ENCODE measurements at regions not wholly inside any gene's neighbourhood (a gene's known extent, or its start where the extent isn't known, plus 50 kb on each side); places are given as distances from the start of the nearest gene placed in this dataset.

GRCh38 chr6:56833127-56833791 is 121.6 kb upstream of the BEND6 start:
- Histone ChIP-seq H3K27ac (ENCODE audit: low read depth, low read length) (no peak overlapping the region), H3K27me3 (ENCODE audit: insufficient read depth, low read length) (no peaks in the 10 kb centered on the region), H3K4me3 (replicated peaks in 1 of 2; ENCODE audit: low read depth in 1 of 2, low read length in 2 of 2) (no peak overlapping the region), H3K9ac (ENCODE audit: low read length) (no peak overlapping the region), H2AFZ (ENCODE audit: low read depth, low read length, poor library complexity, severe bottlenecking) (no peak overlapping the region), H3K4me2 (ENCODE audit: low read length) (no peak overlapping the region), H3K36me3 (ENCODE audit: control insufficient read depth in 1 of 2, insufficient read depth in 2 of 2, low read length in 2 of 2) (no peaks in the 10 kb centered on the region), H3K9me2 (ENCODE audit: insufficient read depth) (no peaks in the 10 kb centered on the region), H3K4me1 (ENCODE audit: control insufficient read depth in 1 of 2, insufficient read depth in 2 of 2, low read length in 2 of 2) (peaks cover 0 to 7% of the 10 kb centered on the region in 2 experiments; a peak in 2 of 4 replicates), H3K9me3 (ENCODE audit: control insufficient read depth in 1 of 2, insufficient read depth in 1 of 2, low read depth in 1 of 2, low read length in 2 of 2) (no peaks in the 10 kb centered on the region), H4K20me1 (ENCODE audit: insufficient read depth) (no peaks in the 10 kb centered on the region), H3K79me2 (ENCODE audit: insufficient read depth, low read length) (peaks cover 95% of the 10 kb centered on the region)
- intact Hi-C loops (cut with micrococcal nuclease) = no loop called here
- no peak for DNase-seq (ENCODE audit: low read depth, low spot score)
- CTCF ChIA-PET = no interaction called here
- RAD21 ChIA-PET (ENCODE audit: low non-redundant PET in 1 of 2, low total read pairs in 2 of 2, uncharacterized antibody in 2 of 2, unreplicated experiment in 2 of 2) = no interaction called here
- TF ChIP-seq JUND (IDR thresholded peaks at IDR 0.05) = no peak
- POLR2A ChIA-PET = no interaction called here
- BruUV-seq (replicated peaks) = no TSS peak
- no peak for ATAC-seq

- POLR2A ChIA-PET = no interaction called here
- H3K79me2 ChIP-seq (ENCODE audit: insufficient read depth, low read length) = peaks cover 95% of the 10 kb centered on the region
- no TSS peak for BruUV-seq (replicated peaks)
Observed at GRCh38 chr6:56832225-56832624, 122.7 kb upstream of the BEND6 start.

More at GRCh38 chr6:56832225-56832624, 122.7 kb upstream of the BEND6 start:
- TF ChIP-seq REST (IDR thresholded peaks at IDR 0.05; ENCODE audit: low read depth) = no peak
- TF ChIP-seq POLR2A (IDR thresholded peaks at IDR 0.05; ENCODE audit: borderline replicate concordance, extremely low read depth, insufficient read depth, insufficient read length) = no peak
- TF ChIP-seq ZNF274 (IDR thresholded peaks at IDR 0.05; ENCODE audit: low read depth, low read length) = no peak
- no peak for TF ChIP-seq CTCF (IDR thresholded peaks at IDR 0.05 in 2 of 3, conservative IDR thresholded peaks at IDR 0.05 in 1 of 3; ENCODE audit: borderline replicate concordance in 1 of 3, insufficient read depth in 1 of 3, low read depth in 2 of 3, low read length in 2 of 3)
- no peak for TF ChIP-seq POLR2AphosphoS5 (IDR thresholded peaks at IDR 0.05; ENCODE audit: low read depth, low read length)
- no peak for TF ChIP-seq EGR1 (IDR thresholded peaks at IDR 0.05; ENCODE audit: low read depth)
- TF ChIP-seq SP1 (IDR thresholded peaks at IDR 0.05; ENCODE audit: low read depth) = no peak
- TF ChIP-seq ATF3 (IDR thresholded peaks at IDR 0.05) = no peak
- TF ChIP-seq ELF1 (IDR thresholded peaks at IDR 0.05; ENCODE audit: borderline replicate concordance, low read depth) = no peak
- TF ChIP-seq CEBPB (IDR thresholded peaks at IDR 0.05; ENCODE audit: low read depth) = no peak
- TF ChIP-seq CBX3 (IDR thresholded peaks at IDR 0.05; ENCODE audit: low read depth) = no peak
- no peak for TF ChIP-seq EZH2phosphoT487 (IDR thresholded peaks at IDR 0.05; ENCODE audit: borderline replicate concordance)
- no peak for TF ChIP-seq SRF (IDR thresholded peaks at IDR 0.05; ENCODE audit: low read depth)
- no peak for TF ChIP-seq JUND (IDR thresholded peaks at IDR 0.05)
- TF ChIP-seq YY1 (IDR thresholded peaks at IDR 0.05; ENCODE audit: extremely low read depth, insufficient replicate concordance, low read depth, low read length) = no peak
- TF ChIP-seq RAD21 (IDR thresholded peaks at IDR 0.05; ENCODE audit: low read depth) = no peak
- TF ChIP-seq ZFX (IDR thresholded peaks at IDR 0.05) = no peak
- no peak for DNase-seq (ENCODE audit: low read depth, low spot score)
- H3K9me3 ChIP-seq (ENCODE audit: control insufficient read depth in 1 of 2, insufficient read depth in 1 of 2, low read depth in 1 of 2, low read length in 2 of 2) = no peaks in the 10 kb centered on the region
- intact Hi-C loops (cut with micrococcal nuclease) = no loop called here
- H3K4me3 ChIP-seq (replicated peaks in 1 of 2; ENCODE audit: low read depth in 1 of 2, low read length in 2 of 2) = no peak overlapping the region
- ChIA-PET RAD21 (ENCODE audit: low non-redundant PET in 1 of 2, low total read pairs in 2 of 2, uncharacterized antibody in 2 of 2, unreplicated experiment in 2 of 2) (no interaction called here), CTCF (no interaction called here)
- H3K27me3 ChIP-seq (ENCODE audit: insufficient read depth, low read length) = no peaks in the 10 kb centered on the region
- no peak overlapping the region for H2AFZ ChIP-seq (ENCODE audit: low read depth, low read length, poor library complexity, severe bottlenecking)
- H3K4me1 ChIP-seq (ENCODE audit: control insufficient read depth in 1 of 2, insufficient read depth in 2 of 2, low read length in 2 of 2) = no peaks in the 10 kb centered on the region; a peak in 1 of 4 replicates
- no peak for ATAC-seq
- no peak overlapping the region for H3K9ac ChIP-seq (ENCODE audit: low read length)
- no peaks in the 10 kb centered on the region for H3K9me2 ChIP-seq (ENCODE audit: insufficient read depth)
- no peaks in the 10 kb centered on the region for H4K20me1 ChIP-seq (ENCODE audit: insufficient read depth)
- H3K4me2 ChIP-seq (ENCODE audit: low read length) = no peak overlapping the region
- no peak overlapping the region for H3K27ac ChIP-seq (ENCODE audit: low read depth, low read length)
- no peaks in the 10 kb centered on the region for H3K36me3 ChIP-seq (ENCODE audit: control insufficient read depth in 1 of 2, insufficient read depth in 2 of 2, low read length in 2 of 2)
